IPS-20b (cell line): ENCODE measurements at regions not wholly inside any gene's neighbourhood (a gene's known extent, or its start where the extent isn't known, plus 50 kb on each side); places are given as distances from the start of the nearest gene placed in this dataset.
"Not testable (repeated sequence)": the region's sequence is repeated elsewhere in the genome, so short reads cannot be mapped to it uniquely, and the experiment has no call there.

ENCODE experiments used
- H3K27ac ChIP-seq: one replicate; pipeline ENCODE4 v1.5.1; 2013; ENCODE audit warnings: low read length
- H3K27me3 ChIP-seq: 2 replicates; pipeline ENCODE4 v1.6.1; 2013; ENCODE audit warnings: mild to moderate bottlenecking, low read length, inconsistent platforms; ENCODE audit not compliant: insufficient read depth
- H3K36me3 ChIP-seq: 2 replicates; pipeline ENCODE4 v1.6.1; 2013; ENCODE audit warnings: low read depth, mild to moderate bottlenecking, inconsistent platforms, low read length, moderate library complexity; ENCODE audit not compliant: insufficient read depth
- H3K4me1 ChIP-seq: 2 replicates; pipeline ENCODE4 v1.6.1; 2013; ENCODE audit warnings: mild to moderate bottlenecking, control low read depth, inconsistent platforms, low read length, moderate library complexity; ENCODE audit not compliant: insufficient read depth
- H3K4me3 ChIP-seq: 2 replicates; pipeline ENCODE4 v1.5.1; 2013; ENCODE audit warnings: mild to moderate bottlenecking, low read length, inconsistent platforms
- H3K9ac ChIP-seq: 2 replicates; pipeline ENCODE4 v1.6.1; 2013; ENCODE audit warnings: low read depth, mild to moderate bottlenecking, inconsistent platforms, low read length, moderate library complexity
- H3K9me3 ChIP-seq: 2 replicates; pipeline ENCODE4 v1.6.1; 2013; ENCODE audit warnings: mild to moderate bottlenecking, low read depth, low read length, inconsistent platforms; ENCODE audit not compliant: insufficient read depth

GRCh38 chr9:89675058-89675742 is 70.4 kb downstream of the GADD45G start:
- H3K4me1 ChIP-seq, result peaks cover 46% of the 10 kb centered on the region
- no peak overlapping the region for H3K27ac ChIP-seq
- no peaks in the 10 kb centered on the region for H3K9me3 ChIP-seq
- H3K9ac ChIP-seq, result peak overlapping the region; percentile 55; the same call in 1 of the 2 replicates
- no peak overlapping the region for H3K4me3 ChIP-seq
- peaks cover 41% of the 10 kb centered on the region for H3K27me3 ChIP-seq
- no peaks in the 10 kb centered on the region for H3K36me3 ChIP-seq

GRCh38 chr9:89676281-89676680 is 71.5 kb downstream of the GADD45G start:
- H3K4me1 ChIP-seq, result peaks cover 46% of the 10 kb centered on the region
- H3K9me3 ChIP-seq, result 0 out of 2 replicates have a peak, but pooled peaks cover 3% of the 10 kb centered on the region
- H3K9ac ChIP-seq, result 0 out of 2 replicates have a peak overlapping the region, but pooled peaks have one; percentile 72
- no peak overlapping the region for H3K27ac ChIP-seq
- peaks cover 46% of the 10 kb centered on the region for H3K27me3 ChIP-seq
- no peak overlapping the region for H3K4me3 ChIP-seq
- H3K36me3 ChIP-seq, result no peaks in the 10 kb centered on the region

GRCh38 chr9:89677702-89678395 is 73.0 kb downstream of the GADD45G start:
- peaks cover 46% of the 10 kb centered on the region for H3K27me3 ChIP-seq
- H3K4me3 ChIP-seq, result peak overlapping the region; percentile 49; the same call in 1 of the 2 replicates
- H3K9me3 ChIP-seq, result 0 out of 2 replicates have a peak, but pooled peaks cover 3% of the 10 kb centered on the region
- H3K27ac ChIP-seq, result peak overlapping the region; percentile 69
- peaks cover 46% of the 10 kb centered on the region for H3K4me1 ChIP-seq
- H3K9ac ChIP-seq, result peak overlapping the region; percentile 72
- H3K36me3 ChIP-seq, result no peaks in the 10 kb centered on the region

GRCh38 chr9:89678396-89679015 is 73.7 kb downstream of the GADD45G start:
- 0 out of 2 replicates have a peak, but pooled peaks cover 3% of the 10 kb centered on the region for H3K9me3 ChIP-seq
- peak overlapping the region; percentile 68 for H3K27ac ChIP-seq
- H3K36me3 ChIP-seq, result no peaks in the 10 kb centered on the region
- H3K4me3 ChIP-seq, result peak overlapping the region; percentile 49; the same call in 1 of the 2 replicates
- peaks cover 46% of the 10 kb centered on the region for H3K4me1 ChIP-seq
- H3K27me3 ChIP-seq, result peaks cover 46% of the 10 kb centered on the region
- H3K9ac ChIP-seq, result peak overlapping the region; percentile 58; the same call in 1 of the 2 replicates

- H3K9me3 ChIP-seq, result 0 out of 2 replicates have a peak, but pooled peaks cover 3% of the 10 kb centered on the region
- H3K9ac ChIP-seq, result peak overlapping the region; percentile 58; the same call in 1 of the 2 replicates
- peak overlapping the region; percentile 49; the same call in 1 of the 2 replicates for H3K4me3 ChIP-seq
- peaks cover 46% of the 10 kb centered on the region for H3K4me1 ChIP-seq
- H3K27me3 ChIP-seq, result peaks cover 51% of the 10 kb centered on the region
- peak overlapping the region; percentile 68 for H3K27ac ChIP-seq
- no peaks in the 10 kb centered on the region for H3K36me3 ChIP-seq
Measured at GRCh38 chr9:89679016-89679415, 74.2 kb downstream of the GADD45G start.

- peaks cover 49% of the 10 kb centered on the region for H3K27me3 ChIP-seq
- H3K9me3 ChIP-seq, result 0 out of 2 replicates have a peak, but pooled peaks cover 3% of the 10 kb centered on the region
- no peaks in the 10 kb centered on the region for H3K36me3 ChIP-seq
- H3K9ac ChIP-seq, result no peak overlapping the region
- H3K4me3 ChIP-seq, result no peak overlapping the region
- H3K4me1 ChIP-seq, result peaks cover 44% of the 10 kb centered on the region
- H3K27ac ChIP-seq, result no peak overlapping the region
Measured at GRCh38 chr9:89679581-89679980, 74.8 kb downstream of the GADD45G start.

- Histone ChIP-seq H3K4me1 (peaks cover 33% of the 10 kb centered on the region), H3K27ac (no peak overlapping the region), H3K9me3 (0 out of 2 replicates have a peak, but pooled peaks cover 3% of the 10 kb centered on the region), H3K36me3 (no peaks in the 10 kb centered on the region), H3K4me3 (no peak overlapping the region), H3K9ac (no peak overlapping the region), H3K27me3 (peaks cover 50% of the 10 kb centered on the region)
Measured at GRCh38 chr9:89680547-89681467, 76.0 kb downstream of the GADD45G start.

- H3K9me3 ChIP-seq, H3K9ac ChIP-seq, H3K4me3 ChIP-seq, H3K36me3 ChIP-seq, H3K27ac ChIP-seq: not testable (repeated sequence)
- H3K27me3 ChIP-seq, result peaks cover 43% of the 10 kb centered on the region
- H3K4me1 ChIP-seq, result peaks cover 27% of the 10 kb centered on the region
Measured at GRCh38 chr9:89681468-89681859, 76.7 kb downstream of the GADD45G start.

GRCh38 chr9:89683626-89684025 is 78.8 kb downstream of the GADD45G start:
- Histone ChIP-seq H3K27me3 (peaks cover 33% of the 10 kb centered on the region), H3K27ac (no peak overlapping the region), H3K9ac (no peak overlapping the region), H3K4me1 (peaks cover 17% of the 10 kb centered on the region), H3K4me3 (no peak overlapping the region), H3K9me3 (0 out of 2 replicates have a peak, but pooled peaks cover 3% of the 10 kb centered on the region), H3K36me3 (no peaks in the 10 kb centered on the region)

GRCh38 chr9:89684218-89684617 is 79.4 kb downstream of the GADD45G start:
- Histone ChIP-seq H3K4me3 (no peak overlapping the region), H3K9me3 (0 out of 2 replicates have a peak, but pooled peaks cover 3% of the 10 kb centered on the region), H3K36me3 (no peaks in the 10 kb centered on the region), H3K27ac (no peak overlapping the region), H3K27me3 (peaks cover 32% of the 10 kb centered on the region), H3K4me1 (peaks cover 11% of the 10 kb centered on the region; the same call in 1 of the 2 replicates), H3K9ac (no peak overlapping the region)
